Rectal smooth muscle tissue (tissue), 1 donor: ENCODE measurements at regions not wholly inside any gene's neighbourhood (a gene's known extent, or its start where the extent isn't known, plus 50 kb on each side); places are given as distances from the start of the nearest gene placed in this dataset.
A peak's percentile ranks its signal among the peaks of the same experiment; 100 is the strongest.
"Not testable (repeated sequence)": the region's sequence is repeated elsewhere in the genome, so short reads cannot be mapped to it uniquely, and the experiment has no call there.

Source experiments
- H3K27ac ChIP-seq: one replicate; pipeline ENCODE4 v1.7.0; 2013; ENCODE audit warnings: low read depth, low read length, inconsistent platforms
- H3K27me3 ChIP-seq: one replicate; pipeline ENCODE4 v1.7.0; 2013; ENCODE audit warnings: low read length; ENCODE audit not compliant: control insufficient read depth, insufficient read depth
- H3K36me3 ChIP-seq: one replicate; pipeline ENCODE4 v1.7.0; 2013; ENCODE audit warnings: low read length; ENCODE audit not compliant: control insufficient read depth, insufficient read depth
- H3K4me1 ChIP-seq: one replicate; pipeline ENCODE4 v1.7.0; 2013; ENCODE audit warnings: low read length; ENCODE audit not compliant: control insufficient read depth, insufficient read depth
- H3K4me3 ChIP-seq: one replicate; pipeline ENCODE4 v1.7.0; 2013; ENCODE audit warnings: low read length
- H3K9ac ChIP-seq: one replicate; pipeline ENCODE4 v1.7.0; 2013; ENCODE audit warnings: low read length

DNA sequence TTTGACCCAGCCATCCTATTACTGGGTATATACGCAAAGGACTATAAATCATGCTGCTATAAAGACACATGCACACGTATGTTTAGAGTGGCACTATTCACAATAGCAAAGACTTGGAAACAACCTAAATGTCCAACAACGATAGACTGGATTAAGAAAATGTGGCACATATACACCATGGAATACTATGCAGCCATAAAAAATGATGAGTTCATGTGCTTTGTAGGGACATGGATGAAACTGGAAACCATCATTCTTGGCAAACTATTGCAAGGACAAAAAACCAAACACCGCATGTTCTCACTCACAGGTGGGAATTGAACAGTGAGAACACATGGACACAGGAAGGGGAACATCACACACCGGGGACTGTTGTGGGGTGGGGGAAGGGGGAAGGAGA lies 117.1 kb upstream of the ECI2 start:
- H3K4me1 ChIP-seq = peaks cover 11% of the 10 kb centered on the region
- not testable (repeated sequence) for H3K36me3 ChIP-seq, H3K27me3 ChIP-seq, H3K9ac ChIP-seq, H3K4me3 ChIP-seq, H3K27ac ChIP-seq

DNA sequence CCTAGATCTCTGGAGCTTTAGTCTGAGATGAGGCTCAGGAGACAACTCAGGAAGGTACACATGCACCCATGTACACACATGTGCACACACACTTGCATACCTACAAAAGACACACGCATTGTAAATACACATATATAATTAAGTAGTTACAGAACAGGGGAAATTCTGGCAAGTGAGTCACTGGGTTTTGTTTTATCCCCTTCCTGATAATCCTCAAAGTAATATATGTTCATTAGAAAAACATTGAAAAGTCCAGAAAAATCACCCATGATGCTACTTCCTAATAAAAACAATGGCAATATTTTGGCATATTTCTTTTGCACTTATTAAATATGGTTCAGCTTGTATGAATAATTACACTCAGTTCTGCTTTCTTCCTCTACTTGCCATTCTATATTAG lies 115.3 kb upstream of the ECI2 start:
- no peaks in the 10 kb centered on the region for H3K36me3 ChIP-seq
- no peak overlapping the region for H3K27ac ChIP-seq
- no peak overlapping the region for H3K4me3 ChIP-seq
- H3K27me3 ChIP-seq = no peaks in the 10 kb centered on the region
- H3K9ac ChIP-seq = no peak overlapping the region
- peaks cover 11% of the 10 kb centered on the region for H3K4me1 ChIP-seq

DNA sequence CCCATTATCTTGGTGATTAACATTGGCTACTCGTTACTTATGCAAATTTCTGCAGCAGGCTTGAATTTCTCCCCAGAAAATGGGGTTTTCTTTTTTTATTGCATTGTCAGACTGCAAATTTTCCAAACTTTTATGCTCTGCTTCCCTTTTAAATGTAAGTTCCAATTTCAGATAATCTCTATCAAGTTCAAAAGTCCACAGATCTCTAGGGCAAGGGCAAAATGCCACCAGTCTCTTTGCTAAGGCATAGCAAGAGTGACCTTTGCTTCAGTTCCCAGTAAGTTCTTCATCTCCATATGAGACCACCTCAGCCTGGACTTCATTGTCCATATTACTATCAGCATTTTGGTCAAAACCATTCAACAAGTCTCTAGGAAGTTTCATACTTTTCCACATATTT lies 108.5 kb upstream of the ECI2 start:
- H3K9ac ChIP-seq, H3K4me3 ChIP-seq, H3K4me1 ChIP-seq, H3K27me3 ChIP-seq, H3K27ac ChIP-seq, H3K36me3 ChIP-seq: not testable (repeated sequence)

DNA sequence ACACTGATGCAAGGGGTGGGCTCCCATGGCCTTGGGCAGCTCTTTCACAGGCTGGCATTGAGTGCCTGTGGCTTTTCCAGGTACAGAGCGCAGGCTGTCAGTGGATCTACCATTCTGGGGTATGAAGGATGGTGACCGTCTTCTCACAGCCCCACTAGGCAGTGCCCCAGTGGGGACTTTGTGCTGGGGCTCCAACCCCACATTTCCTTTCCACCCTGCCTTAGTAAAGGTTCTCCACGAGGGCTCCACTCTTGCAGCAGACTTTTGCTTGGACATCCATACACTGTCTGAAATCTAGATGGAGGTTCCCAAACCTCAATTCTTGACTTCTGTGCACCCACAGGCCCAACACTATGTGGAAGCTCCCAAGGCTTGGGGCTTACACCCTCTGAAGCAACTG lies 107.9 kb upstream of the ECI2 start:
- no peak overlapping the region for H3K4me3 ChIP-seq
- H3K27me3 ChIP-seq = no peaks in the 10 kb centered on the region
- no peaks in the 10 kb centered on the region for H3K4me1 ChIP-seq
- no peaks in the 10 kb centered on the region for H3K36me3 ChIP-seq
- no peak overlapping the region for H3K9ac ChIP-seq
- H3K27ac ChIP-seq = no peak overlapping the region

DNA sequence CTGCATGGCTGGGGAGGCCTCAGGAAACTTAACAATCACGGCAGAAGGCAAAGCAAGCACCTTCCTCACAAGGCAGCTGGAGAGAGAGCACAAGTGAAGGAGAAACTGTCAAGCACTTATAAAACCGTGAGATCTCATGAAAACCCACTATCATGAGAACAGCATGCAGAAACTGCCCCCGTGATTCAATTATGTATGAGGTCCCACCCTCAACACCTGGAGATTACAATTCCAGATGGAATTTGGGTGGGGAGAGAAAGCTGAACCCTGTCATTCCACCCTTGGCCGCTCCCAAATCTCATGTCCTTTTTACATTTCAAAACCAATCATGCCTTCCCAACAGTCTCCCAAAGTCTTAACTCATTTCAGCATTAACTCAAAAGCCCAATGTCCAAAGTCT lies 107.2 kb upstream of the ECI2 start:
- H3K4me3 ChIP-seq = no peak overlapping the region
- H3K27ac ChIP-seq = no peak overlapping the region
- H3K4me1 ChIP-seq = no peaks in the 10 kb centered on the region
- H3K9ac ChIP-seq = no peak overlapping the region
- no peaks in the 10 kb centered on the region for H3K36me3 ChIP-seq
- no peaks in the 10 kb centered on the region for H3K27me3 ChIP-seq

DNA sequence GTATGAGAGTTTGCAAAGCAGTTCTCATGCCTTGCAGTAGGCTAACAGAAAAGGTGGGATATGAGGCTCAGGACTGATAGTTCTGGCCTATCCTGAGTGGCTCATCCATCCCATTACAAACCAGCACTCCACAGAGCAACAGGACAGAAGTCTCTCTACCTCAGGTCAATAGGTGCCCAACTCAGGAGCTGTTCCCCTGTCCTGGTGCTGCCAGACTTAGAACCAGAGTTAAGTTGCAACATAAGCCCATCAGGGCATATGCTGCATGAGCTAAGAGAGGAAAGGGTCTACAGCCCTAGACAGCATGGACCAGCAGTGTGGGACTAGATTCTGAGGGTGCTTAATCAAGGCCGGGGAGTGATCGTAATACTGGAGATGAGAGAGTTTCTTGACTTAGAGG lies 104.8 kb upstream of the ECI2 start:
- H3K36me3 ChIP-seq = no peaks in the 10 kb centered on the region
- H3K4me3 ChIP-seq = no peak overlapping the region
- H3K27ac ChIP-seq = no peak overlapping the region

DNA sequence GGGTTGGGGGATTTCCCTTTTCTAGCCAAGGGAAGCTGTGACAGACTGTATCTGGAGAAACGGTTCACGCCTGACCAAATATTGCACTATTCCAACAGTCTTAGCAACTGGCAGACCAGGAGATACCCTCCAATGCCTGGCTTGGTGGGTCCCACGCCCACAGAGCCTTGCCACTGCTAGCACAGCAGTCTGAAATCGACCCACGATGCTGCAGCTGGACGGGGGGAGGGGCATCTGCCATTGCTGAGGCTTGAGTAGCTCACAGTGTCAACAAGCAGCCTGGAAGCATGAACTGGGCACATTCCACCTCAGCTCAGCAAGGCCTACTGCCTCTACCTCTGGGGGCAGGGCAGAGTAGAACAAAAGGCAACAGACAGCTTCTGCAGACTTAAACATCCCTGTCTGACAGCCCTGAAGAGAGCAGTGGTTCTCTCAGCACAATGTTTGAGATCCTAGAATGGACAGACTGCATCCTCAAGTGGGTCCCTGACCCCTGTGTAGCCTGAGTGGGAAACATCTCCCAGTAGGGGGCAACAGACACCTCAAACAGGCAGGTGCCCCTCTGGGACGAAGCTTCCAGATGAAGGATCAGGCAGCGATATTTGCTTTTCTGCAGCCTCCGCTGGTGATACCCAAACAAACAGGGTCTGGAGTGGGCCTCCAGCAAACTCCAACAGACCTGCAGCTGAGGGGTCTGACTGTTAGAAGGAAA lies 89.9 kb upstream of the ECI2 start:
- Histone ChIP-seq H3K27me3 (no peaks in the 10 kb centered on the region), H3K36me3 (no peaks in the 10 kb centered on the region), H3K4me3 (peak overlapping the region; percentile 9), H3K4me1 (peaks cover 2% of the 10 kb centered on the region), H3K9ac (no peak overlapping the region), H3K27ac (no peak overlapping the region)

More for the DNA sequence above, 104.8 kb upstream of the ECI2 start:
- H3K4me1 ChIP-seq = no peaks in the 10 kb centered on the region
- no peak overlapping the region for H3K9ac ChIP-seq
- H3K27me3 ChIP-seq = no peaks in the 10 kb centered on the region

DNA sequence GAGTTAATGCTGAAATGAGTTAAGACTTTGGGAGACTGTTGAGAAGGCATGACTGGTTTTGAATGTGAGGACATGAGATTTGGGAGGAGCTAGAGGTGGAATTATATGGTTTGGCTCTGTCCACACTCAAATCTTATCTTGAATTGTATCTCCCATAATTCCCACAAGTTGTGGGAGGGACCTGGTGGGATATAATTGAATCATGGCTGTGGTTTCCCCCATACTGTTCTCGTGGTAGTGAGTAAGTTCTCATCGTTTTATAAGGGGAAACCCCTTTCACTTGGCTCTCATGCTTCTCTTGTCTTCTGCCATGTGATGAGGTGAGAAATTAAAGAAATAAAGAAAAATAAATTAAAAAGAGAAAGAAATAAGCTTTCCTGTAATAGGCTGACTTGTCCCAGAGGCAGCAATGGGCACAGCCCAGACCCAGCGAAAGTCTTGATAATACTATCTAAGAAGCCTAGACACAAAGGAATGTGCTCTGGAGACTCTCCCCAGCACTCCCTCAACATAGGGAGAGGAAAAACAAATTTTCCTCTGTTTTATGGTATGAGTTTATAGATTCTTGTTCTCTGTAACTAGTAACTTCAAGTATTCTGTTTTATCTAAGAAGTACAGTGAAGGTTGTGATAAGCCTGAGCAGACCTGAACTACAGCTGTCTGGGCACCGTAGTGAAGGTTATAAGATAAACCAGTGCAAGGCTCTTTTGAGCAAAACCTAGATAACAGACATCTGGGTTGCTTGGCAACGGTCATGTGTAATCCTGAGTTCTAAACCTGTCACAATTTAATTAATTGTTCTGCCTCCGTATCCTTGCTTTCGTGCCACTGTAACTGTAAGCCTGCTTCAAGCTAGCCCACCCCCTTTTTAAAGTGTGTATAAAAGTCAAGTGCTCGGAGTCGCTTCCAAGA lies 88.9 kb upstream of the ECI2 start:
- H3K27ac ChIP-seq = no peak overlapping the region
- no peaks in the 10 kb centered on the region for H3K27me3 ChIP-seq
- H3K4me1 ChIP-seq = peaks cover 2% of the 10 kb centered on the region
- no peaks in the 10 kb centered on the region for H3K36me3 ChIP-seq
- H3K4me3 ChIP-seq = no peak overlapping the region
- no peak overlapping the region for H3K9ac ChIP-seq

DNA sequence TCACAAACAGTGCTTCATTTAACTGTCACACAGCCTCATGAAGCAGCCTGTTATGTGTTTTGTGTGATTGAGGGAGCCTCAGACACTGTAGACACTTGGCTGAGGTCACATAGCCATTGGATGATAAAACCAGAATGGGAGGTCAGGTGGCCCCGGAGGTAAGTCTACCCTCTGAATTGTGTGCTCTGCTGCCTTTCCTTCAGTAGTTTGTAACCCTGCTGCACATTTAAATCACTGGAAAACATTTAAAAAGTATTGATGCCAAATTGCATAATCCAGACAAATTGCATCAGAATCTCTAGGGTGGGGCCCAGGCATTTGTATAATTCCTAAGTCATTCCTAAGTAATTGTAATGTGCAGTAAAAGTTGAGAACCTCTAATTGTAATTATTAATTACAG lies 85.2 kb upstream of the ECI2 start:
- Histone ChIP-seq H3K4me1 (peaks cover 2% of the 10 kb centered on the region), H3K36me3 (no peaks in the 10 kb centered on the region), H3K27ac (no peak overlapping the region), H3K9ac (no peak overlapping the region), H3K4me3 (no peak overlapping the region), H3K27me3 (no peaks in the 10 kb centered on the region)

DNA sequence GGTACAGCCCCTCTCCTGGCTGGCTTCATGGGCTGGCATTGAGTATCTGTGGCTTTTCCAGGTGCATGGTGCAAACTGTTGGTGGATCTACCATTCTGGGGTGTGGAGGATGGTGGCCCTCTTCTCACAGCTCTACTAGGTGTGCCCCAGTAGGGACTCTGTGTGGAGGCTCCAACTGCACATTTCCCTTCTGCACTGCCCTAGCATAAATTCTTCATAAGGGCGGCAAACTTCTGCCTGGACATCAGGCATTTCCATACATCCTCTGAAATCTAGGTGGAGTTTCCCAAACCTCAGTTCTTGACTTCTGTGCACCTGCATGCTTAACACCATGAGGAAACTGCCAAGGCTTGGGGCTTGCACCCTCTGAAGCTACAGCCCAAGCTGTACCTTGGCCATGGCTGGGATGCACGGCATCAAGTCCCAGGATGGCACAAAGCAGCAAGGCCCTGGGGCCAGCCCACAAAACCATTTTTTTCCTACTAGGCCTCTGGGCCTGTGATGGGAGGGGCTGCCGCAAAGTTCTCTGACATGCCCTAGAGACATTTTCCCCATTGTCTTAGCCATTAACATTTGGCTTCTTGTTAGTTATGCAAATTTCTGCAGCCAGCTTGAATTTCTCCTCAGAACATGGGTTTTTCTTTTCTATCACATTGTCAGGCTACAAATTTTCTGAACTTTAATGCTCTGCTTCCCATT lies 83.4 kb upstream of the ECI2 start:
- not testable (repeated sequence) for H3K9ac ChIP-seq, H3K27me3 ChIP-seq, H3K36me3 ChIP-seq, H3K4me1 ChIP-seq, H3K4me3 ChIP-seq, H3K27ac ChIP-seq

DNA sequence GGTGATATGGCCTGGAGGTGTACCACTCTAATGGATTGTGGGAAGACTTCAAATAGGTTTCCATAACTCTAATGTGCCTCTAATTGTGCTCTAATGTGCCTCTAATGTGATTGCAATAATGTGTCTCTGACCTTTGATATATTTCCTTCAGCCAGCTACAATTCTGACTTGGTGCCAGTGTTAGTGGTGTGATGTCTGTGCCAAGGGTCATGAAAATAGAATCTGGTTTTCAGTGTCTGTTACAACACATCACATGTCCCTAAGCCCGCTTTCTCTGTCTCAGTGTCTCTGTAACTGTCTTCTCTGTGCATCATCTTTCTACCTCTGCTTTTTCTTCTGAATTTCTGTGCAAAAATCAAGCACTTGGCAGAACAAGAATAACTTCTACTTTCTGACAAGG lies 77.2 kb upstream of the ECI2 start:
- H3K4me1 ChIP-seq = no peaks in the 10 kb centered on the region

DNA sequence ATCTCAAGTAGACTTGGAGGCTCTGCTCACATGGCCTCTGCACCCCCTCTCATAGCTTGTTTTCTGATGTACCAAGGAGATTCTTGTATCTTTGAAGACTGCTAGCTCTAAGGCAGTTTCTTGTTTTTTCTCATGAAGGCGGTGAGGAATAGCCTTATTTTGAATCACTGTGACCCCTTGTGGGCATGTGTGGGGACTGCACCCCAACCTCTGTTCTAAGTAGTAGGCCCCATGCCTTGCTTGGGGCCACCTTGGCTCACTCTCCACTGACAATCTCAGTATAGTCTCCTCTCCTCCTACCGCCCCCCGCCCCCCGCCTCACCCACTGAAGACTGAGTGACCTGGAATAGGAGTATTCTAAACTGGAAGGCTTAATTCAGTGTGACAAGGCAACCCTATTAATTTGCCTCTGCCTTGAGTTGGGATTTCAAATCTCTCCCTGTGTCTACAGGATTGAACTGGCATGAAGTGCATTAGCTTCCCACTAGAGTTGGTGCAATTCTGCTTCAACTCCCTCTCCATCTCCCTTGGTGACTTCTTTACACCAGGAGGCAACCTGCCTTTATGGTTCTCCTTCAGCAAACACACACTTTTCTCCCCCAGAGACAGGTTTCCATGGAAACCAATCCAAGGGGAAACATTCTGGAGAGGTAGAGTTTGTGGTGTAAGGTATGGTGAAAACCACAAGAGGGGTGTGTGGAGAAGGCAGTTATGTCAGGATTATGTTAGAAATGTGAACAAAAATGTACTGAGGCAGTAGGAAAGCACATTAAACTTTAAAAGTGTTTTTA lies 75.4 kb upstream of the ECI2 start:
- H3K4me1 ChIP-seq = no peaks in the 10 kb centered on the region
- H3K36me3 ChIP-seq = no peaks in the 10 kb centered on the region
- H3K27me3 ChIP-seq = no peaks in the 10 kb centered on the region
- H3K27ac ChIP-seq = no peak overlapping the region
- no peak overlapping the region for H3K4me3 ChIP-seq
- H3K9ac ChIP-seq = no peak overlapping the region

More for the DNA sequence above, 77.2 kb upstream of the ECI2 start:
- H3K4me3 ChIP-seq = no peak overlapping the region
- H3K9ac ChIP-seq = no peak overlapping the region
- no peaks in the 10 kb centered on the region for H3K36me3 ChIP-seq
- H3K27ac ChIP-seq = no peak overlapping the region
- no peaks in the 10 kb centered on the region for H3K27me3 ChIP-seq
